SH-SY5Y (cell line): ENCODE measurements at regions not wholly inside any gene's neighbourhood (a gene's known extent, or its start where the extent isn't known, plus 50 kb on each side); places are given as distances from the start of the nearest gene placed in this dataset.

Experiments used
- GATA2 ChIP-seq: IDR thresholded peaks from 2 replicates; pipeline ENCODE4 v1.6.1; 2011; ENCODE audit warnings: mild to moderate bottlenecking, low read depth, low read length
- GATA3 ChIP-seq: IDR thresholded peaks from 2 replicates; pipeline ENCODE4 v1.6.1; 2011; ENCODE audit warnings: low read depth, mild to moderate bottlenecking, low read length, moderate library complexity

- TF ChIP-seq GATA2 (no peak), GATA3 (no peak)
Measured at GRCh38 chr3:99199021-99199420, 297.5 kb upstream of the DCBLD2 start.
